GM12891 (cell line): ENCODE measurements at regions not wholly inside any gene's neighbourhood (a gene's known extent, or its start where the extent isn't known, plus 50 kb on each side); places are given as distances from the start of the nearest gene placed in this dataset.
"Not testable (repeated sequence)": the region's sequence is repeated elsewhere in the genome, so short reads cannot be mapped to it uniquely, and the experiment has no call there.

ENCODE experiments used
- POLR2A ChIP-seq: IDR thresholded peaks from 2 replicates; pipeline ENCODE4 v1.6.1; 2011; ENCODE audit warnings: low read depth, low read length, control low read depth
- TAF1 ChIP-seq: IDR thresholded peaks from 2 replicates; pipeline ENCODE4 v1.6.1; 2011; ENCODE audit warnings: low read depth, low read length, control low read depth

DNA sequence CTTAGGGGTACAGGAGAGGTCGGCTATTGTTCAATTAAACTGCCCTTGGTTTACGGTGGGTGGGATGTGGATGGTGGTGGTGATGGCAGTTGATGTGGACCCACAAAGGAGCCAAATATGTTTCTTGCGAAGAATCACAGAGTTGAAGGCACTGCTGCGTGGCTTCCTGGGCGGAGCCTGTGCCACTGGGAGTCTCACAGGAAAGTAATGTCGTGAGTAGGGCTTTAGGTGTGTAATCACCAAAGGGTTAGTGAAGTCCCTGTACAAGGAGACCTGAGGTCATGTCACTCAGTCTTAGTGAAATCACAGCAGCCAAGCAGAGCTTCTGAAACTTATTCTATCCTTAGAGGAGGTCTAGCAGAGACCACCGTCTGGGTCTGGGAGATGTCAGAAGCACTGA, 215.3 kb downstream of the ANKRD36B start:
- not testable (repeated sequence) for TF ChIP-seq POLR2A, TAF1
